ENCODE measurements at regions not wholly inside any gene's neighbourhood (a gene's known extent, or its start where the extent isn't known, plus 50 kb on each side); places are given as distances from the start of the nearest gene placed in this dataset.

DNA sequence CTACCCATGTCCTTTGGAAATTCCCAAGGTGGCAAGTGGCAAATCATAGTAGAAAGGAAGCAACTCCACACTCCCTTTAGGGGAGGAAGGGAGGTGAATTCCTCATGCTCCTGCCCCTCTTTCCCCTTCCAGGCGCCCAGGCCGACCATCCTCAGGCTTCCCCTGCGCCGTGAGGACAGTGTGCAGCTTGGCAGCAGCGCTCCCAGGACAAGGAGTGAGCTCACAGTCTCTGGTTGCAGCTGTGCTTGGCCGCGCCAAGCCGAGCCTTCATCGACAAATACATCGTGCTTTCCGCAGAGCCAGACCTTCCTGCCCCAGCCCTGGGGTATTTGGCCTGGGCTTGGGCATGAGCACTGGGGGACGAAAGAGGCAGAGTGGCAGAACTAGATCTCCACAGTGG, 112.6 kb downstream of the ENGASE start:
- DNase-seq = no peak

GRCh38 chr17:79186406-79186805, 111.8 kb downstream of the ENGASE start:
- no peak for DNase-seq

- DNase-seq = no peak
Observed at GRCh38 chr17:79185671-79186070, 111.0 kb downstream of the ENGASE start.

GRCh38 chr17:79184219-79184618, 109.6 kb downstream of the ENGASE start:
- DNase-seq = no peak

DNA sequence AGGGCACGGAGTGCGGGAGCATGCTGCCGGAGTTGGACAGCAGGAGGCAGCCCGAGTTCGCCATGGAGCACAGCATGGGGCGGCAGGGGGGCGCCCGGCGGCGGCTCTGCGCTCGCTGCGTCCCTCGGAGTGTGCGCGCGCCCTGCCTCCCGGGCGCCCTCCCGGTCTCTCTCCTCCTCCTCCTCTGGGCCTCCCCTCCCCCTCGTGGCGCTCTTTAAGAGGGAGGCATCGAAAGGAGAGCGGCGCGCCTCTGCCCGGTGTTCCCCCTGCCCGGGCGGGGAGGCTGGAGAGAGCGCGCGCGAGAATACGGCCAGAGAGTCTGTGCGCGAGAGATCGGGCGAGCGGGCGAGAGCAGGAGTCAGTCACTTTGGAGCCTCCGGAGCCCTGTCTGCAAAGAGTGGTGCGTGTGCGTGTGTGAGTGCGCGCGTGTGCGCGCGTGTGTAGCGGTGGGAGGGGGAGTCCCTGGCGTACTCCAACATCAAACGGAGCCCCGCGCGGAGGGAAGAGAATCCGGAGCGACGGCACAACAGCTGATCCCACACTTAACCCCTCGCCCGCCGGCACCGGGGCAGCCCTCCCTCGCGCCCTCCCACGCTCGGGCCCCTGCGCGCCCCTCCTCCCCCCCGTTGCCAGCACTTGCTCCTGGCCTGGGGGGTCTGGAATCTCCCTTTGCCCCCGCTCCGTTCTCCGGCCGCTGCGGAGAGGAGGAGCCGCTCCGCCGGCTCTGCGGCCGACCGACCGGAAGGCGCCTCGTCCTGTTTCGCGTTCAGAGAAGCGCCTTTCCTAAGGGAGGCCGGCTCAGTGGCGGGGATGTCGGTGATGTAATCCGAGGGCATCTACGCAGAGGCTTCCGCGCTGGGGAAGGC, 108.9 kb downstream of the ENGASE start:
- peak; percentile 16 for DNase-seq

GRCh38 chr17:79183043-79183292, 108.3 kb downstream of the ENGASE start:
- no peak for DNase-seq

DNA sequence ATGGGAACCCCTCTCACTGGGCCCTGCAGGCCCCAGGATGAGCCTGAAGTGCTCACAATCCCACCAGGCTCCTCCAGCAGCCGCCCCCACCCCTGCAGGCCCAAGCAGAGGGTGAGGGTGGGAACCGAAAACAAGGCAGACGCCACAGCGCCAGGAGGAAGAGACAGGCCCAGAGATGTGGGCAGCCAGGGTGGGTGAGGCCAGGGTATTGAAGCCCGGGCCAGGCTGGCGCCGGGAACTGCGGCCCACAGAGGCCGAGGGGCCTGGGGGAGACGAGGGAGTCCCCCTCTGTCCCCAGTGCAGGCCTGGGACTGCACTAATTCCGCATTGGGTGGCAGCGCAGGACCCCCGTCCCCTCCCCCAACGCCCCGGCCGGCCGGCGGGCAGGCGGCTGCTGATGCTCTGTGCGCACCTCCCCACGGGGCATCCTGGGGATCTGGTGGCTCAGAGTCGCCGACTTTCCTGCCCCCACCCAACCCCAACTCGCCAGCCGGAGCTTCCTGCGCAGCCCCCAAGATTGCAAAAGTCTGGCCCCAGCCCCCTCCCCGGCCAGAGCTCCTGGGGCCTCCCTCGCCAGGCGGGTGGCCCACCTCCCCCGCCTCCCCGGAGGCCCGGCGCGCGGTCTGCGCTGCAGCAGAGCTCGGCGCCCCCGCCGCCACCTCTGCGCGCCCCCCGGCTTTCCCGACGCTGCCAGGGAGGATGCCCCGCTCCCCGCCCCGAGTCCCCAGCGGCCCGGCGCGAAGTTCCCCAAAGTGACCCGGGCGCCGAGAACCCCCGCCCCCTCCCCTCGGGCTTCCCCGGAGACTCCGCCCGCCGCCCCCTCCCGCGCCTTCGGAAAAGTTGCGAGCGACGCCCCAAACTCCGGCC, 107.8 kb downstream of the ENGASE start:
- DNase-seq = no peak

- DNase-seq = no peak
Observed at GRCh38 chr17:79180358-79181005, 105.9 kb downstream of the ENGASE start.

GRCh38 chr17:79179334-79179733, 104.7 kb downstream of the ENGASE start:
- DNase-seq = no peak

- no peak for DNase-seq
Observed at GRCh38 chr17:79177877-79178276, 103.3 kb downstream of the ENGASE start.

GRCh38 chr17:79176792-79177601, 102.4 kb downstream of the ENGASE start:
- no peak for DNase-seq

GRCh38 chr17:79174905-79175856, 100.6 kb downstream of the ENGASE start:
- DNase-seq = no peak

DNA sequence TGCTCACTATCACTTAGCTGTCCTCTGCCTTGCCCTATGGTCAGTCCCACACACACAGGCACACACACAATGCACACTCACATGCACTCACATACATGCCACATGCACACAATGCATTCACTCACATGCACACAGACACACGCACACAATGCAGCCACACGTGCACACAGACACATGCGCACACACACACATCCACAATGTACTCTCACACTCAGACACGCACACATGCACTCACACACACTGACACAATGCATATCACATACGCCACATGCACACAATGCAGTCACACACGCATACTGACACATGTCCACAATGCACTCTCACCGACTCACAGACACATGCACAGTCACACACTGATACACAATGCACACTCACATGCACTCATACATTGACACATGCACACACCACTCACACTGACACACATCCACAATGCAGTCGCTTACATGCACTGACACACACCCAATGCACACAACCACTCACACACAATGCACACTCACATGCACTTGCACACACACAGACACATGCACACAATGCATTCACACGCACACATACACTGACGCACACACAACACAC, 99.7 kb downstream of the ENGASE start:
- DNase-seq = no peak

DNA sequence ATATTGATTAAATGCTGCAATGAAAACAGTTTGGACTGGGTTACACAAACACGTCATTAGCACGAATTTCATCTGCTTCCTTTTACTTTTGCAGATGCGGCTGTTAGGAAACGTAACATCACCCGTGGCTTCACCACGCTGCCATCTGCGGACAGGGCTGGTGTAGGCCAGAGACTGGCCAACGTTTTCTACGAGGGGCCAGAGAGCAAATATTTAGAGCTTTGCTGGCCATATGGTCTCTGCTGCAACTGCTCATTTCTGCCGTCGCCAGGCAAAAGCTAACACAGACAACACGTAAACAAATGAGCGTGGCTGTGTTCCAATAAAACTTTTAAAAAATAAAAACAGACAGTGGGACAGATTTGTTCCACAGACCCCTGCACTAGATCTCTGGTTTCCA, 96.6 kb downstream of the ENGASE start:
- DNase-seq = no peak

- DNase-seq = no peak
Observed at GRCh38 chr17:79169861-79170260, 95.2 kb downstream of the ENGASE start.

DNA sequence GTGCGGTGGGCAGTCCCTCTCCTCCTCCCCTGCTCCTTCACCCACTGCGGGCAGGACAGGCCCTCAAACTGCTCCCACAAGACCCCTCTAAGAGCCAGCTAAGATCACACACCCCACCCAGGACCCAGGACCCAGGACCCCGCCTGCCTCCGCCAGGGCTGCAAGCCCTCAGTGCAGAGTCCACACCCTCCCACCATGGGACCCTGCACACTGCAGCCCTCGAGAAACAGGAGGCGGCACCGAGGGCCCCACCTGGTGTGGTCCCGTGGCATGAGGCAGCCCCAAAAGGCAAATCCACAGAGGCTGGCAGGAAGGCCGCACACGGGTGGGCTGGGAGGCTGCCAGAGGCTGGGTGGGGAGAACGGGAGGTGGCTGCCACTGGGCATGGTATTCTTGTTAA, 94.7 kb downstream of the ENGASE start:
- no peak for DNase-seq

- DNase-seq = no peak
Observed at GRCh38 chr17:79168486-79169055, 93.9 kb downstream of the ENGASE start.

DNA sequence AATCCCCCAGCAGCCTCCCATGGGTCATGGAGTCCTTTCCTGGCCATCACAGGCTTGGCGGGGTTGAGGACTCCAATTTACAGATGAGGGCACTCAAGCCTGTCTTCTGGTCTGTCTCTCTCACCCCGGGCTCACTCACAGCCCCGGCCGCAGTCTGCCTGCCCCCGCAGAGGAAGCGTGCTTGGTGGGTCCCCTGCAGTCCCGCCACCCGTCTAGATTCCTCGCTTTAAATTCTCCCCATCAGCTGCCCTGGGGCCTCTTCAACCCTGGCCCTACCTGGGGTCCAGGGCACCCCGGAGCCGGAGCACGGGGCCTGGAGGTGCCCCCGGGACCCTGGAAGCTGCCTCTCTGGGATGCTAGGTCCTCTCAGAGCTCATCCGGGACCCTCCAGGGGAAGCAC, 92.9 kb downstream of the ENGASE start:
- no peak for DNase-seq

- no peak for DNase-seq
Observed at GRCh38 chr17:79165756-79166473, 91.3 kb downstream of the ENGASE start.
